Esophagus muscularis mucosa (tissue), 2 donors: ENCODE measurements at regions not wholly inside any gene's neighbourhood (a gene's known extent, or its start where the extent isn't known, plus 50 kb on each side); places are given as distances from the start of the nearest gene placed in this dataset.

Experiments used
- EP300 ChIP-seq: sonication (generic); formaldehyde crosslinking; IDR thresholded peaks from one replicate; pipeline ENCODE4 v1.6.1; 2017; ENCODE audit warnings: antibody characterized with exemption
- POLR2A ChIP-seq: fragments of 450-650 bp; IDR thresholded peaks from one replicate; pipeline ENCODE4 v1.6.1; 2017; ENCODE audit warnings: antibody characterized with exemption, moderate library complexity, mild to moderate bottlenecking, low read depth

GRCh38 chr4:133537780-133538281, 388.7 kb downstream of the PCDH10 start:
- TF ChIP-seq POLR2A, result no peak
- no peak for TF ChIP-seq EP300
